Heart right ventricle (tissue), 16 donors: ENCODE measurements at regions not wholly inside any gene's neighbourhood (a gene's known extent, or its start where the extent isn't known, plus 50 kb on each side); places are given as distances from the start of the nearest gene placed in this dataset.

Source experiments
- ATAC-seq, 8 donors: fragments of 200-7000 bp; cut with Tn5 transposase; one replicate each; pipeline ENCODE4 v1.9.1; 2020; ENCODE audit warnings: mild to moderate bottlenecking in 8 of 8, moderate library complexity in 8 of 8, moderate number of reproducible peaks in 1 of 8
- DNase-seq, 2 donors: peaks; one replicate each; pipeline ENCODE4 v3.0.0-alpha.2; 2020
- H3K27ac ChIP-seq, 10 donors: fragments of 200-600 bp; sonication (generic) in 2 of 10; one replicate each; pipeline versions ENCODE4 v1.5.0 to v1.8.0; 2020 to 2022; ENCODE audit warnings: mild to moderate bottlenecking in 3 of 10
- H3K27me3 ChIP-seq, 7 donors: fragments of 200-600 bp; one replicate each; pipeline ENCODE4 v1.8.0; 2021 to 2022; ENCODE audit warnings: mild to moderate bottlenecking in 2 of 7
- H3K36me3 ChIP-seq, 9 donors: fragments of 200-600 bp; sonication (generic) in 1 of 9; one replicate each; pipeline versions ENCODE4 v1.5.0 to v1.8.0; 2020 to 2022; ENCODE audit warnings: mild to moderate bottlenecking in 2 of 9
- H3K4me1 ChIP-seq, 9 donors: fragments of 200-600 bp; sonication (generic) in 1 of 9; one replicate each; pipeline versions ENCODE4 v1.5.0 to v1.8.0; 2020 to 2022; ENCODE audit warnings: mild to moderate bottlenecking in 4 of 9
- H3K4me3 ChIP-seq, 10 donors: fragments of 200-600 bp; sonication (generic) in 2 of 10; one replicate each; pipeline versions ENCODE4 v1.5.0 to v1.8.0; 2020 to 2022; ENCODE audit warnings: mild to moderate bottlenecking in 7 of 10, moderate library complexity in 2 of 10
- H3K9me3 ChIP-seq, 11 donors: fragments of 200-600 bp in 10 of 11; sonication (generic) in 2 of 11; one replicate each; pipeline versions ENCODE4 v1.5.0 to v1.8.0; 2013 to 2022; ENCODE audit warnings: mild to moderate bottlenecking in 2 of 11, control low read depth in 1 of 11, moderate library complexity in 1 of 11
- WGBS, 2 donors: extraction: QIAGEN DNeasy Blood & Tissue Kit; methylation state at CpG; one replicate each; pipeline ENCODE4 v1.1.7; 2013; ENCODE audit warnings: inconsistent platforms in 1 of 2; 5-methylcytosine and 5-hydroxymethylcytosine counted together
- intact Hi-C, 10 donors: fragments of 100-400 bp; cut with DNase I; formaldehyde crosslinking; loops; one replicate each; pipeline versions ENCODE4 v1.11.1 to v1.14.2; 2022
- TF ChIP-seq, protein P1 (sequence below), 9 donors: fragments of 200-600 bp; sonication (generic) in 2 of 9; IDR thresholded peaks; one replicate each; pipeline versions ENCODE4 v1.5.0 to v1.8.0; 2021 to 2022; ENCODE audit warnings: antibody characterized with exemption in 9 of 9, mild to moderate bottlenecking in 5 of 9, moderate library complexity in 1 of 9
- donor health status: Arrhythmogenic right ventricular cardiomyopathy.
- donor health status: ischemic (EF 13 %, LVEDD 7.1; RV severe dilation, severe dysfunction).
- donor health status: healthy with polysubstance abuse.
- donor health status: DM: no; HTN: yes; CAD: no.
- donor health status: DM: no; HTN: no; CAD: no.
- donor health status: ischemic (EF 25% LVEDD 6.9; RV normal size, moderate dysfunction).
- donor health status: ischemic (EF 25% LVEDD 5.7; RV mildly dilated, moderate dysfunction).
- donor health status: healthy.
- donor health status: DM: yes; HTN: yes; CAD: no.
- donor health status: Ischemic cardiomyopathy.
- donor health status: ischemic (EF 35%, LVEDD 5.7; RV mildly dilated, moderate dysfunction).
- donor health status: nonischemic (EF 11% LVEDD 7.7; RV severe dilation, severe dysfunction).
- donor health status: DM: yes; HTN: yes; CAD: no.
- donor health status: PGD.
- donor health status: ischemic (EF 29% LVEDD 5.4; RV normal size, mild dysfunction).
- donor health status: nonischemic (EF 23%, LVEDD 6.1; RV moderate dilation, normal function).

DNA sequence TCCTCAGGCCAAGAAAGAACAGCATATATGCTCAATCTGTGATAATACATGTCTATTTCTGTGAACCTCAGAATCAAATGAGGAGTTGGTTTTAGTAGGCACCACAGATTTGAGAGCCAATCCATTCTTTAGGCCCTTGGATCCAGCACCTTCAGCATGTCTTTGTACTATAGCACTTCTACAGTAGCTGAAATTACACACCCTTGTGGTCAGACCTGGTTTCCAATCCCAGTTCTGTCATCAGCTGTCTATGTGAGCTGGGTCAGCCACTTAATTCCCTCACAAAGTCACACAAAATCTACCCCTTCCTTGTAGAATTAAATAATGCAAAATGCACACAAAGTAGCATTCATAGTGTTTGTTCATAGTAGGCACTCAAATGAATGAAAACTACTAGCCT, 381.3 kb upstream of the LARGE1 start:
- Histone ChIP-seq H3K27me3 (no peaks in the 10 kb centered on the region), H3K9me3 (no peaks in the 10 kb centered on the region), H3K4me1 (peaks cover 0 to 29% (median 3%) of the 10 kb centered on the region in 9 donors), H3K4me3 (no peak overlapping the region), H3K27ac (no peak overlapping the region), H3K36me3 (no peaks in the 10 kb centered on the region)
- DNase-seq (no peak), ATAC-seq (peak in 1 of 8 donors; percentile 51)
- intact Hi-C loops = loop anchor here in 1 of 10 donors (10.0 kb wide), 1 partner anchor 57 kb away; no protein-coding TSS in a partner anchor
- TF ChIP-seq, protein P1, sequence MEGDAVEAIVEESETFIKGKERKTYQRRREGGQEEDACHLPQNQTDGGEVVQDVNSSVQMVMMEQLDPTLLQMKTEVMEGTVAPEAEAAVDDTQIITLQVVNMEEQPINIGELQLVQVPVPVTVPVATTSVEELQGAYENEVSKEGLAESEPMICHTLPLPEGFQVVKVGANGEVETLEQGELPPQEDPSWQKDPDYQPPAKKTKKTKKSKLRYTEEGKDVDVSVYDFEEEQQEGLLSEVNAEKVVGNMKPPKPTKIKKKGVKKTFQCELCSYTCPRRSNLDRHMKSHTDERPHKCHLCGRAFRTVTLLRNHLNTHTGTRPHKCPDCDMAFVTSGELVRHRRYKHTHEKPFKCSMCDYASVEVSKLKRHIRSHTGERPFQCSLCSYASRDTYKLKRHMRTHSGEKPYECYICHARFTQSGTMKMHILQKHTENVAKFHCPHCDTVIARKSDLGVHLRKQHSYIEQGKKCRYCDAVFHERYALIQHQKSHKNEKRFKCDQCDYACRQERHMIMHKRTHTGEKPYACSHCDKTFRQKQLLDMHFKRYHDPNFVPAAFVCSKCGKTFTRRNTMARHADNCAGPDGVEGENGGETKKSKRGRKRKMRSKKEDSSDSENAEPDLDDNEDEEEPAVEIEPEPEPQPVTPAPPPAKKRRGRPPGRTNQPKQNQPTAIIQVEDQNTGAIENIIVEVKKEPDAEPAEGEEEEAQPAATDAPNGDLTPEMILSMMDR (IDR thresholded peaks at IDR 0.05) = no peak

DNA sequence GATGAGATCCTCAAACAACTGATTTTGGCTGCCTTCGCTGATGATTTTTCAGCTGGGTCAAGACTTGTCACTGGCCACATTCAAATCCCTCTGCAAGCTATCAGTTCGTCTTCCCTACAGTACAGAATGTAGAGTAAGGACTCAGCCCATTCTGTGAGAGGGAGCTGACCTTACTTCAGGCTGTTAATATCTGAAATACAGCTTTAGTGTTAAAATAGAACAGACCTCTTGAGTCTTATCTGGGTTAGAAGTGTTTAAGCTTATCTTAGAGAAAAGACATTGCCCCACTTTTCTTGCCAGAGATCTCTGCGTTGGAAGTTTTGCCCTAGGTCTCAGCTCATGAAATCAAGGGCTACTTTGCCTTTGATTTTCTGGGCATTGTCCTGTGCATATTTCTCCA, 383.4 kb upstream of the LARGE1 start:
- Histone ChIP-seq H3K27me3 (no peaks in the 10 kb centered on the region), H3K9me3 (no peaks in the 10 kb centered on the region), H3K36me3 (no peaks in the 10 kb centered on the region), H3K27ac (peak overlapping the region in 1 of 10 donors; percentile 39), H3K4me3 (no peak overlapping the region), H3K4me1 (peaks cover 0 to 28% (median 3%) of the 10 kb centered on the region in 9 donors)
- DNase-seq (no peak), ATAC-seq (peak in 7 of 8 donors; percentile 38 to 89 (median 69))
- WGBS, 2 donors = 16 to 26% methylated on average over 3 of the region's 3 CpGs
- intact Hi-C loops = loop anchor here in 1 of 10 donors (10.0 kb wide), 1 partner anchor 59 kb away; no protein-coding TSS in a partner anchor
- TF ChIP-seq, protein P1 (IDR thresholded peaks at IDR 0.05) = no peak

DNA sequence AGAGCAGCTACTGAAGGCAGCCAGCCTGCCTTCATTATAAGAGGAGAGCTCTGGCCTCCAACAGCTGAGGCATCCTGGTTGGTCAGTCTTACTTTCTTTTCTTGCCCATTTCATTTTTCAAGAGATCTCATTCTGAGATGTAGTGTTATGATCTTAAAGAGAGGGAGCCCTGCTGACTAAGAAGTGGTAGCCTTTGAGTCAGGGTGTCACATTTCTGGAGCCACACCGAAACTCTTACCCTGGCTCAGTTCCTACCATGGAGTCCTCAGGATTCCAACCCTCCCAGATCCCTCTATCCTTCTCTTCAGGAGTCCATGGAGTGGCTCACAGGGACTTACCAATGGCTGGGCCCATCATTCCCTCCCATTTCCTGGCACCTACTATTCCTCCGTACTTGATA, 386.1 kb upstream of the LARGE1 start:
- Histone ChIP-seq H3K36me3 (no peaks in the 10 kb centered on the region), H3K4me1 (peaks cover 0 to 28% (median 3%) of the 10 kb centered on the region in 9 donors), H3K9me3 (no peaks in the 10 kb centered on the region), H3K27ac (no peak overlapping the region), H3K4me3 (no peak overlapping the region), H3K27me3 (no peaks in the 10 kb centered on the region)
- ATAC-seq (no peak), DNase-seq (no peak)
- TF ChIP-seq, protein P1 (IDR thresholded peaks at IDR 0.05) = no peak
- 87 to 97% methylated on average over 2 of the region's 2 CpGs for WGBS, 2 donors
- intact Hi-C loops = loop anchor here in 1 of 10 donors (10.0 kb wide), 1 partner anchor 62 kb away; no protein-coding TSS in a partner anchor

DNA sequence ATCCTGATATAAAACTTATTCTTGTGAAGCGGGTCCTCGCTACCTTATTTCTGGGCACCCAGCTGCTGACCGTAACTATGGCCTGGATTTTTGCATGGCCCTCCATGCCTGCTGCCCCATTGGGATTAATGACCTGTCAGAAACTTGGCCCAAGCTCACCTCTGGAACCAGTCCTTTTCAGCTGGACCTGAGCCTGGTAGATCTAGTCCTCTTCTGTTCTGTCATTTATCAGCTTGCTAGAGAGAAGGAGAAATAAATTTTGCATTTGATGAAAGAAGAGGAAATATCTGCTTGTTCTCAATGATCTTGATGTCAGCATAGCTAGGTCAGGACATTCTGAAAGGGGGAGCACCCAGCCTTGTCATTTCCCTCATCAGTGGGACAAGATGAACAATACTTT, 387.8 kb upstream of the LARGE1 start:
- intact Hi-C loops = loop anchor here in 1 of 10 donors (10.0 kb wide), 1 partner anchor 63 kb away; no protein-coding TSS in a partner anchor
- Histone ChIP-seq H3K36me3 (no peaks in the 10 kb centered on the region), H3K9me3 (no peaks in the 10 kb centered on the region), H3K4me1 (peaks cover 0 to 21% (median under 1%) of the 10 kb centered on the region in 9 donors), H3K27ac (no peak overlapping the region), H3K27me3 (no peaks in the 10 kb centered on the region), H3K4me3 (no peak overlapping the region)
- TF ChIP-seq, protein P1 (IDR thresholded peaks at IDR 0.05) = no peak
- 57 to 60% methylated on average over 3 of the region's 3 CpGs for WGBS, 2 donors
- ATAC-seq (peak in 5 of 8 donors; percentile 56 to 85 (median 79)), DNase-seq (peak in 1 of 2 donors; percentile 28)
